ENCODE measurements at regions not wholly inside any gene's neighbourhood (a gene's known extent, or its start where the extent isn't known, plus 50 kb on each side); places are given as distances from the start of the nearest gene placed in this dataset.

- TF ChIP-seq TAF1 (IDR thresholded peaks at IDR 0.05; ENCODE audit: low read depth, low read length), result no peak
- no peak for TF ChIP-seq EZH2 (IDR thresholded peaks at IDR 0.05; ENCODE audit: low read depth, low read length, severe bottlenecking)
- no peak for TF ChIP-seq RAD21 (IDR thresholded peaks at IDR 0.05 in 1 of 2, conservative IDR thresholded peaks at IDR 0.05 in 1 of 2; ENCODE audit: low read depth in 2 of 2, low read length in 2 of 2)
- no peak for TF ChIP-seq MAX (IDR thresholded peaks at IDR 0.05)
- no peak for TF ChIP-seq POLR2A (IDR thresholded peaks at IDR 0.05; ENCODE audit: control extremely low read depth in 1 of 2, low read depth in 2 of 2, low read length in 2 of 2)
Observed at GRCh38 chr2:74042606-74043005, 57.9 kb downstream of the TET3 start.
